ENCODE measurements at regions not wholly inside any gene's neighbourhood (a gene's known extent, or its start where the extent isn't known, plus 50 kb on each side); places are given as distances from the start of the nearest gene placed in this dataset.

DNA sequence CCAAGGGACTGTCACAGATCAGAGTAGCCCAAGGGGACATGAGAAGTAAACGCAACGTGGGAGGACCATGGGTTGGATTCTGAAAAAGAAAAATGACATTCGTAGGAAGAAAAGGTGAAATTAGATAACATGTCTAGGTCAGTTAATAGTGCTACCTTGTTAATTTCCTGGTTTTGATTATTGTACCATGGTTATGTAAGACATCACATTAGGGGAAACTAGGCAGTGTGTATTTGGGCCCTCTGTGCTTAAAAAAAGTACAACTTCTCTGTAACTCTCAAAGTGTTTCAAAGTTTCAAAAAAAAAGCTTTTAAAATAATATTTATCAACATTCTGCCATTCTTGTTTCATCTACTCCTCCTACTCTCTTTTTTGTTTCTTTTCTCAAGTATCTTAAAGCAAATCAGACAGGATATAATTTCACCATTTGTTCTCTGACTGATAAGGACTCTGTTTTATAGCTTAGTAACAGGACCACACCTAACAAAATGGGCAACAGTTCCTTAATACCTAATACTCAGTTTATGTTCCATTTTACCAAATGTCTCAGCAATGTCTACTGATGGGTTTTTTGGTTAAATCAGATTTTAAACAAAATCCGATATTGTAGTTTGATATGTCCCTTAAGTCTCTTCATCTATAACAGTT lies 97.1 kb upstream of the PLCB4 start:
- no peak overlapping the region for H3K18ac ChIP-seq (ENCODE audit: extremely low read depth, low read length)
- no peak overlapping the region for H4K8ac ChIP-seq (ENCODE audit: extremely low read depth, insufficient read depth, low read length)
- WGBS, 2 experiments (ENCODE audit: extremely low coverage in 1 of 2, insufficient coverage in 1 of 2, insufficient read length in 1 of 2, insufficient replicate concordance in 2 of 2, low coverage in 1 of 2, low lambda C conversion rate in 2 of 2, missing lambda C conversion rate in 1 of 2): 84% methylated on average over 4 of the region's 4 CpGs; no CpG with 5 or more reads in 1 of the 2 experiments
- H4K20me1 ChIP-seq (replicated peaks in 1 of 2; ENCODE audit: control insufficient read depth in 1 of 2, insufficient read depth in 2 of 2, low read length in 2 of 2): no peaks in the 10 kb centered on the region
- no peak overlapping the region for H3K9ac ChIP-seq (replicated peaks in 1 of 4; ENCODE audit: extremely low read depth in 1 of 4, low read depth in 3 of 4, low read length in 3 of 4)
- H4K91ac ChIP-seq (replicated peaks; ENCODE audit: insufficient read length, low read length): no peak overlapping the region
- peaks cover 0 to 6% of the 10 kb centered on the region in 2 experiments; a peak in 1 of 4 replicates for H3K9me3 ChIP-seq (ENCODE audit: insufficient read depth in 2 of 2, low read depth in 1 of 2, low read length in 1 of 2)
- H3K23me2 ChIP-seq (ENCODE audit: low read depth, low read length): no peaks in the 10 kb centered on the region
- H3K14ac ChIP-seq (ENCODE audit: insufficient read length): no peak overlapping the region
- no peaks in the 10 kb centered on the region for H3K36me3 ChIP-seq (ENCODE audit: control insufficient read depth in 2 of 4, insufficient read depth in 4 of 4, low read length in 3 of 4)
- no peak overlapping the region for H2BK12ac ChIP-seq (ENCODE audit: low read depth, low read length)
- no peaks in the 10 kb centered on the region for H3K27me3 ChIP-seq (replicated peaks in 1 of 4; ENCODE audit: control insufficient read depth in 3 of 4, extremely low read depth in 1 of 4, insufficient read depth in 3 of 4, low read length in 3 of 4)
- DNase-seq (ENCODE audit: low read depth in 1 of 2, low spot score in 2 of 2) (no peak), FAIRE-seq (no peak)
- no peak overlapping the region for H2AK5ac ChIP-seq (ENCODE audit: low read depth, low read length)
- H3K4me3 ChIP-seq (ENCODE audit: extremely low read depth in 1 of 4, insufficient read depth in 2 of 4, low read depth in 3 of 4, low read length in 4 of 4): no peak overlapping the region
- no peak overlapping the region for H3K23ac ChIP-seq (ENCODE audit: insufficient read length)
- no peaks in the 10 kb centered on the region for H3K79me1 ChIP-seq (ENCODE audit: low read depth, low read length)
- H3K56ac ChIP-seq (replicated peaks; ENCODE audit: insufficient read length, low read depth, low read length): no peak overlapping the region
- H2AFZ ChIP-seq (ENCODE audit: low read length): no peak overlapping the region
- TF ChIP-seq RNF2 (IDR thresholded peaks at IDR 0.05; ENCODE audit: borderline replicate concordance, low read depth, low read length, missing control alignments, poor library complexity, severe bottlenecking): no peak
- no peak overlapping the region for H4K5ac ChIP-seq (ENCODE audit: insufficient read length, low read depth, low read length)
- H3K27ac ChIP-seq (ENCODE audit: low read depth, low read length): no peak overlapping the region
- ChIA-PET POLR2A (ENCODE audit: partially characterized antibody) (interaction anchor here (0.9 kb wide), 1 partner anchor 9 kb away, joined by 3 read pairs; no protein-coding TSS in a partner anchor), CTCF (ENCODE audit: partially characterized antibody) (interaction anchor here (0.6 kb wide), 1 partner anchor 250 kb away, joined by 4 read pairs; no protein-coding TSS in a partner anchor)
- H3K4me1 ChIP-seq (replicated peaks in 1 of 4; ENCODE audit: control insufficient read depth in 3 of 4, insufficient read depth in 4 of 4, low read length in 3 of 4): peaks cover 0 to 8% (median 2%) of the 10 kb centered on the region in 4 experiments; a peak in 2 of 7 replicates
- H2BK15ac ChIP-seq (ENCODE audit: low read length): no peak overlapping the region
- no peak overlapping the region for H2BK5ac ChIP-seq (ENCODE audit: low read depth, low read length)
- no peak overlapping the region for H2BK20ac ChIP-seq (ENCODE audit: low read length)
- no peak overlapping the region for H3K4me2 ChIP-seq (ENCODE audit: insufficient read depth in 1 of 2, low read depth in 2 of 2, low read length in 2 of 2)
- H2BK120ac ChIP-seq (replicated peaks; ENCODE audit: low read depth, low read length): no peak overlapping the region
- H3K4ac ChIP-seq (replicated peaks; ENCODE audit: insufficient read length, low read depth, low read length): no peak overlapping the region
- no peaks in the 10 kb centered on the region for H3K79me2 ChIP-seq (ENCODE audit: control insufficient read depth in 1 of 2, insufficient read depth in 2 of 2, low read length in 2 of 2)
